RWPE2 (cell line): ENCODE measurements at regions not wholly inside any gene's neighbourhood (a gene's known extent, or its start where the extent isn't known, plus 50 kb on each side); places are given as distances from the start of the nearest gene placed in this dataset.

Source experiments
- ATAC-seq: fragments of 200-7000 bp; cut with Tn5 transposase; 3 replicates; pipeline ENCODE4 v1.9.1; 2021; ENCODE audit warnings: low read depth
- DNase-seq: peaks from one replicate; pipeline ENCODE4 v3.0.0-alpha.2; 2020; ENCODE audit warnings: low spot score
- H3K27ac ChIP-seq: fragments of 450-650 bp; 2 replicates; pipeline ENCODE4 v1.5.1; 2017; ENCODE audit warnings: mild to moderate bottlenecking; ENCODE audit not compliant: poor library complexity, severe bottlenecking
- H3K27me3 ChIP-seq: fragments of 250-450 bp; sonication (Bioruptor Pico); 2 replicates; pipeline ENCODE4 v1.5.1; 2021; ENCODE audit warnings: mild to moderate bottlenecking, moderate library complexity; ENCODE audit not compliant: insufficient read depth, poor library complexity, severe bottlenecking
- H3K36me3 ChIP-seq: fragments of 250-450 bp; sonication (Bioruptor Pico); 2 replicates; pipeline ENCODE4 v1.5.1; 2020; ENCODE audit warnings: low read depth, mild to moderate bottlenecking, moderate library complexity
- H3K4me1 ChIP-seq: fragments of 250-450 bp; sonication (Bioruptor Pico); 2 replicates; pipeline ENCODE4 v1.5.1; 2021; ENCODE audit warnings: mild to moderate bottlenecking, moderate library complexity; ENCODE audit not compliant: insufficient read depth, poor library complexity, severe bottlenecking
- H3K4me3 ChIP-seq: fragments of 250-450 bp; sonication (Bioruptor Pico); 2 replicates; pipeline ENCODE4 v1.5.1; 2021; ENCODE audit warnings: mild to moderate bottlenecking, moderate library complexity; ENCODE audit not compliant: severe bottlenecking
- H3K9me3 ChIP-seq: fragments of 250-450 bp; sonication (Bioruptor Pico); 2 replicates; pipeline ENCODE4 v1.5.1; 2021; ENCODE audit warnings: mild to moderate bottlenecking, moderate library complexity; ENCODE audit not compliant: severe bottlenecking
- TF ChIP-seq, protein P1 (sequence below): fragments of 450-650 bp; IDR thresholded peaks from one replicate; pipeline ENCODE4 v1.5.1; 2017; ENCODE audit warnings: mild to moderate bottlenecking, moderate library complexity; ENCODE audit not compliant: poor library complexity, severe bottlenecking

GRCh38 chr3:31423482-31423881 is 109.2 kb upstream of the STT3B start:
- Histone ChIP-seq H3K27ac (no peak overlapping the region), H3K36me3 (no peaks in the 10 kb centered on the region), H3K9me3 (no peaks in the 10 kb centered on the region), H3K4me3 (no peak overlapping the region), H3K4me1 (no peaks in the 10 kb centered on the region), H3K27me3 (no peaks in the 10 kb centered on the region)
- DNase-seq (no peak), ATAC-seq (peak; percentile 29; the same call in 2 of the 3 replicates)
- TF ChIP-seq, protein P1, sequence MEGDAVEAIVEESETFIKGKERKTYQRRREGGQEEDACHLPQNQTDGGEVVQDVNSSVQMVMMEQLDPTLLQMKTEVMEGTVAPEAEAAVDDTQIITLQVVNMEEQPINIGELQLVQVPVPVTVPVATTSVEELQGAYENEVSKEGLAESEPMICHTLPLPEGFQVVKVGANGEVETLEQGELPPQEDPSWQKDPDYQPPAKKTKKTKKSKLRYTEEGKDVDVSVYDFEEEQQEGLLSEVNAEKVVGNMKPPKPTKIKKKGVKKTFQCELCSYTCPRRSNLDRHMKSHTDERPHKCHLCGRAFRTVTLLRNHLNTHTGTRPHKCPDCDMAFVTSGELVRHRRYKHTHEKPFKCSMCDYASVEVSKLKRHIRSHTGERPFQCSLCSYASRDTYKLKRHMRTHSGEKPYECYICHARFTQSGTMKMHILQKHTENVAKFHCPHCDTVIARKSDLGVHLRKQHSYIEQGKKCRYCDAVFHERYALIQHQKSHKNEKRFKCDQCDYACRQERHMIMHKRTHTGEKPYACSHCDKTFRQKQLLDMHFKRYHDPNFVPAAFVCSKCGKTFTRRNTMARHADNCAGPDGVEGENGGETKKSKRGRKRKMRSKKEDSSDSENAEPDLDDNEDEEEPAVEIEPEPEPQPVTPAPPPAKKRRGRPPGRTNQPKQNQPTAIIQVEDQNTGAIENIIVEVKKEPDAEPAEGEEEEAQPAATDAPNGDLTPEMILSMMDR = no peak

DNA sequence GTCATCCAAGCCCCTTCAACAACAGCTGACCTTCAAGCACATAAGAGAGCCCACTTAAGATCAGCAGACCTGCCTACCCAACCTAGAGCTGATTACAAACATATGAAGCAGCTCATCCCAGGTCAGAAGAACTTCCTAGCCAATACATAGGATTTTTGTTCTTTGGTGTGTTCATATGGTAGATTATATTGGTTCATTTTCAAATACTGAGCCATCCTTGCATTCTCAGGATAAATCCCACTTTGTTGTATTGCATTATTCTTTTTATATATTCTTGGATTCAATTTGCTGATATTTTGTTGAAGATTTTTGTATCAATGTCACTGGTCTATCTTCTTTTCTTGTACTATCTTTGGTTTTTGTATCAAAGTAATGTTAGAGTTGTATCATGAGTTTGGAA is 107.3 kb upstream of the STT3B start:
- TF ChIP-seq, protein P1 = no peak
- no peak for DNase-seq
- H3K9me3 ChIP-seq = no peaks in the 10 kb centered on the region
- no peaks in the 10 kb centered on the region for H3K4me1 ChIP-seq
- ATAC-seq = no peak
- H3K27ac ChIP-seq = no peak overlapping the region
- no peak overlapping the region for H3K4me3 ChIP-seq
- H3K36me3 ChIP-seq = no peaks in the 10 kb centered on the region
- H3K27me3 ChIP-seq = no peaks in the 10 kb centered on the region

DNA sequence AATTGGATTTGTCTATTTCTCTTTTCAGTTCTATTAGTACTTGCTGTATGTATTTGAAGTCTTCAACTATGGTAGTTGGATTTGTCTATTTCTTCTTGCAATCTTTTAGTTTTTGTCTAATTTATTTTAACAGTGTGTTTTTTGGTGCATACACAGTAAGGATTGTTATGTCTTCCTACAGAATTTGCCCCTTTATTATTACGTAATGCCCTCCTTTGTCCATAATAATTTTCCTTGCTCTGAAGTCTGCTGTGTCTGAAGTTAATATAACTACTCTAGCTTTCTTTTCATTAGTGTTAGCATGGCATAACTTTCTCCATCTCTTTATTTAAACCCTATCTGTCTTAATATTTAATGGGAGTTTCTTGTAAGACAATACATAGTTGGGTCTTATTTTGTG is 105.1 kb upstream of the STT3B start:
- DNase-seq (no peak), ATAC-seq (no peak)
- Histone ChIP-seq H3K4me1 (no peaks in the 10 kb centered on the region), H3K27ac (no peak overlapping the region), H3K36me3 (no peaks in the 10 kb centered on the region), H3K9me3 (no peaks in the 10 kb centered on the region), H3K4me3 (no peak overlapping the region), H3K27me3 (no peaks in the 10 kb centered on the region)
- TF ChIP-seq, protein P1 = no peak

DNA sequence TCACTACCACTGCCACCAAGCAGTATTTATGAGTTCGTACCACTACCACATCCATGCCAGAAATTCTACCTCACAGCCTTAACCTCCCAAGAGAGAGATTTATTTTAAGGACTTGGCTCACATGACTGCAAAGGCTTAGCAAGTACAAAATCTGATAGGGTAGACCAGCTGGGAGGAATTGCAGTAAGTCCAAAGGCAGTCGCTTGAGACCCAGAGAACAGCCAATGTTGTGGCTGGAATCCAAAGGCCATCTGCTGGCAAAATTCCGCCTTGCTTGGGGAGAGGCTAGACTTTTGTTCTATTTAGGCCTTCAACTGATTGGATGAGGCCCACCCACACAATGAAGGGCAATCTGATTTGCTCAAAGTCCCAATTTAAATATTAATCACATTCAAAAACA is 101.4 kb upstream of the STT3B start:
- Histone ChIP-seq H3K36me3 (no peaks in the 10 kb centered on the region), H3K9me3 (no peaks in the 10 kb centered on the region), H3K27ac (no peak overlapping the region), H3K4me1 (no peaks in the 10 kb centered on the region), H3K4me3 (no peak overlapping the region), H3K27me3 (no peaks in the 10 kb centered on the region)
- DNase-seq (no peak), ATAC-seq (no peak)
- TF ChIP-seq, protein P1 = no peak

- Histone ChIP-seq H3K27ac (no peak overlapping the region), H3K4me1 (no peaks in the 10 kb centered on the region), H3K27me3 (no peaks in the 10 kb centered on the region), H3K36me3 (no peaks in the 10 kb centered on the region), H3K4me3 (no peak overlapping the region), H3K9me3 (no peaks in the 10 kb centered on the region)
- DNase-seq (no peak), ATAC-seq (no peak)
- TF ChIP-seq, protein P1 = no peak
These were observed 99.6 kb upstream of the STT3B start for GRCh38 chr3:31432897-31433678.
